ENCODE measurements at regions not wholly inside any gene's neighbourhood (a gene's known extent, or its start where the extent isn't known, plus 50 kb on each side); places are given as distances from the start of the nearest gene placed in this dataset.
"Not testable (repeated sequence)": the region's sequence is repeated elsewhere in the genome, so short reads cannot be mapped to it uniquely, and the experiment has no call there.

DNA sequence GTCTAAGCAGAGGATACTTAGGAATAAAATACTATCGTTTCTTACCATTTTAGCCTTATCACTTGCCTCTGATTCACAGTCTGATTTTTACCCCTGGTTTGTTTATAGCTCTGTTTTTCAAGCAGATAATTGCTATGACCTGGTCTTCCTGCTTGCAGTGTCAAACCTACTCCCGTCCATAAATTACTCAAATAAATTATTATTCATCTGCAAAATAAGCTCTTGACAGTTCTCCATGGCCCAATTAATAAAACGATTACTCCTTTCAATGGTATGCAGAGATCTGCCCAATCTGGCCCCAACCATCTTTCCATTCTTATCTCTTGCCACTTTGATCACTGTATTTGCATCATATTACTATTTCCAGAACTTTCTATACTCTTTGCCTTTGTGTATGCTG is 354.0 kb downstream of the CCDC85A start:
- Mint-ChIP-seq H3K27ac (no peak overlapping the region), H3K4me3 (no peak overlapping the region)

DNA sequence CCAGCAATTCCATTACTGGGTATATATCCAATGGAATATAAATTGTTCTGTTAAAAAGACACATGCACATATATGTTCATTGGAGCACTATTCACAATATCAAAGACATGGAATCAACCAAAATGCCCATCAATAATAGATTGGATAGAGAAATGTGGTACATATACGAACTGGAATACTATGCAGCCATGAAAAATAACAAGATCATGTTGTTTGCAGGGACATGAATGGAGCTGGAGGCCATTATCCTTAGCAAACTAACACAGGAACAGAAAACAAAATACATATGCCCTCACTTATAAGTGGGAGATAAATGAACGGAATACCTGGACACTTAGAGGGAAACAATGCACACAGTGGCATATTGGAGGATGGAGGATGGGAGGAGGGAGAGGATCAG is 355.8 kb downstream of the CCDC85A start:
- no peak for ATAC-seq (replicated peaks)
- H3K9me3 Mint-ChIP-seq, result peaks cover 5 to 10% of the 10 kb centered on the region in 2 donors
- no peaks in the 10 kb centered on the region for H3K36me3 Mint-ChIP-seq
- H3K27me3 Mint-ChIP-seq, result no peaks in the 10 kb centered on the region
- DNase-seq, result no peak
- H3K27ac Mint-ChIP-seq, result no peak overlapping the region
- no peaks in the 10 kb centered on the region for H3K4me1 Mint-ChIP-seq
- H3K4me3 Mint-ChIP-seq, result no peak overlapping the region

More for the DNA sequence above, 354.0 kb downstream of the CCDC85A start:
- Mint-ChIP-seq H3K9me3 (peaks cover 0 to 6% of the 10 kb centered on the region in 2 donors), H3K4me1 (no peaks in the 10 kb centered on the region), H3K36me3 (no peaks in the 10 kb centered on the region), H3K27me3 (no peaks in the 10 kb centered on the region)
- ATAC-seq (replicated peaks) (no peak), DNase-seq (no peak)

DNA sequence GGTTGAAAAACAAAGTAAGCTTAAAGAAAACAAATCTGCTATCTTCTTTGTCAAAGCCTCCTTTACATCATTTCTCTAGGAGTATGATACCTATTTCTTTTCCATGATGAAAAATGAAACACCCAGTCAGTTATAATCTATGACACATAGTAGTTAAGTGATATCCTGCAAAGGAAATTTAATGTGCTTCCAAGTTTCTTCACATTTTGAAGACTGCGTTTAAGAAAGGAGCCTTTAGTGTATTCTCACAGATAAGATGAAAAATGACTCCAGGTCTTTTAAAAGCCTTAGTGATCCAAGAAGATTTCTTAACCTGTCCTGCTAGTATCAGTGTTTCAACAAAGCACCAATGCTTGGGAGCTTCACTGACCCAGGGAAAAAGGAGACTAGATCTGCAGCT is 356.7 kb downstream of the CCDC85A start:
- Mint-ChIP-seq H3K9me3 (peaks cover 5 to 10% of the 10 kb centered on the region in 2 donors), H3K27me3 (no peaks in the 10 kb centered on the region), H3K4me1 (no peaks in the 10 kb centered on the region), H3K4me3 (no peak overlapping the region), H3K27ac (no peak overlapping the region), H3K36me3 (no peaks in the 10 kb centered on the region)
- no peak for DNase-seq
- ATAC-seq (replicated peaks), result no peak

DNA sequence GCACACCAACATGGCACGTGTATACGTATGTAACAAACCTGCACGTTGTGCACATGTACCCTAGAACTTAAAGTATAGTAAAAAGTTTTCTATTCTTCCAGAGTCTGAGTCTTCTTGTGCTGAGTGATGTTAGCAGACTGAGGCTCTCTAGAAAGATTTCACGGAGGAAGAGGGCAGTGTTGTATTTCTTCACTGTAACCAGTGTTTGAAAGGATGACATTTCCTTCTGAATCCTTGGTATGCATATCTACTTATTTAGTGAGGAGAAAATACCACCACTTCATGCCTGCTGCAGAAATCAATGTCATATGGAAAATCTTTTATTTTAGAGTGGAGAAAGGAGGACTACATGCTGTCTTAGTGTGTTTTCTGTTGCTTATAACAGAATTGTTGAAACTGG is 357.1 kb downstream of the CCDC85A start:
- Mint-ChIP-seq H3K27ac (no peak overlapping the region), H3K27me3 (no peaks in the 10 kb centered on the region), H3K4me3 (no peak overlapping the region), H3K9me3 (peaks cover 5 to 10% of the 10 kb centered on the region in 2 donors), H3K4me1 (no peaks in the 10 kb centered on the region), H3K36me3 (no peaks in the 10 kb centered on the region)
- ATAC-seq (replicated peaks), result no peak
- no peak for DNase-seq

DNA sequence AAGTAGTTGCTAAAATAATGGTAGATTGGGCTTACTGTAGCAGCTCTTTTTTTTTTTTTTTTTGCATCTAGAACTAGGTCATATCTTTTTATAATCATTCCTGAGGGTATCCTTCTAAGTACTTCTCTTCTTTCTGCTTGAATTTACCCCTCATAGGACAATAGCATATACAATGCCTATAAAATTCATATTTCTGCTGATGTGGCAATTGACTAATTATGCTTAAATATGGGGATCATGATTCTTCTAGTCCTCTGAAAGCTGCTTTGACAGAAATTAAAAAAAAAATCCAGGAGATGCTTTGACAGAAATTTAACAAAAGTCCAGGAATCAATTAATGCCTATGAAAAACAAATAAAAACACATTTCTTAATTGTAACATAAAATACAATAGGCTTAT is 358.4 kb downstream of the CCDC85A start:
- H3K9me3 Mint-ChIP-seq, result peaks cover 5 to 10% of the 10 kb centered on the region in 2 donors
- H3K36me3 Mint-ChIP-seq, result no peaks in the 10 kb centered on the region
- no peaks in the 10 kb centered on the region for H3K4me1 Mint-ChIP-seq
- no peak overlapping the region for H3K4me3 Mint-ChIP-seq
- DNase-seq, result no peak
- ATAC-seq (replicated peaks), result no peak
- H3K27ac Mint-ChIP-seq, result no peak overlapping the region
- H3K27me3 Mint-ChIP-seq, result no peaks in the 10 kb centered on the region

DNA sequence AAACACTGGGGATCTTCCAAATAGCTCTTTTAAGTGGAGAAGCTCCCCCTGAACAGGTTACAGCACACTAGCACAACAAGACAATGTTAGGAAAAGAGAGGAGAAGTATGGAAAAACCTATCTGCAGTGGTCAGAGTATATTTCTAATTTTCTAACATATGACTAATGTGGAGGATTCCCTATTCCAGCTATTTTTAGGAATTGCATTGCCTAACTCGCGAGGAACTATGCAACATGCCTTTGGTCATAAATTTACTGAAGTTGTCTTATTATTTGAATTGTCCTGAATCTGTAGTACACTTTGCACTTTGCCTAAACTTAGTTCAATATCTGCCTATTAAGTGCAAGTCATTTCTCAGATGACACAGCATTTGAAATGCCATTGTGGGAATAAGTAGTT is 381.4 kb downstream of the CCDC85A start:
- Mint-ChIP-seq H3K27ac (no peak overlapping the region), H3K27me3 (no peaks in the 10 kb centered on the region), H3K4me1 (no peaks in the 10 kb centered on the region), H3K36me3 (no peaks in the 10 kb centered on the region), H3K4me3 (no peak overlapping the region), H3K9me3 (no peaks in the 10 kb centered on the region)
- DNase-seq (no peak), ATAC-seq (replicated peaks) (no peak)

DNA sequence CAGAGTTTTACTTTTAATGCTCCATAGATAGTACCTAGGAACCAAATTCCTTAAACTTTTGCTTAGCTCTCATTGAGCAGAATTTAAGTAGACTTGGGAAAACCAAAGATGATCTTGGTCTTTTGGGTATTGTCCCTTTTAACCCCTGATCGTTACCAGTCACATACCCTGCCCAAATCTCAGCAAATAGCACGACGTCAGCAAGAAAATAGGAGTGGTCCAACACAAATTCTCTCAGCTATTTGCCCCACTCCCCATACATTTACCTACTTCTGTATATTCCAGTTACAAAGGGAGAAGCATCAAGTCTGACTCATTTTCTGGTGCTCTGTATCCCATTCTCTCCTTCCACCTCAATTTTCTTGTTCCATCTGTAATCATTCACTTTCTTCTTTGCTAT is 387.3 kb downstream of the CCDC85A start:
- H3K4me1 Mint-ChIP-seq, result no peaks in the 10 kb centered on the region
- no peaks in the 10 kb centered on the region for H3K36me3 Mint-ChIP-seq
- no peaks in the 10 kb centered on the region for H3K27me3 Mint-ChIP-seq
- no peak overlapping the region for H3K27ac Mint-ChIP-seq
- peaks cover 0 to 4% of the 10 kb centered on the region in 2 donors for H3K9me3 Mint-ChIP-seq
- H3K4me3 Mint-ChIP-seq, result no peak overlapping the region
- ATAC-seq (replicated peaks) (no peak), DNase-seq (no peak)

DNA sequence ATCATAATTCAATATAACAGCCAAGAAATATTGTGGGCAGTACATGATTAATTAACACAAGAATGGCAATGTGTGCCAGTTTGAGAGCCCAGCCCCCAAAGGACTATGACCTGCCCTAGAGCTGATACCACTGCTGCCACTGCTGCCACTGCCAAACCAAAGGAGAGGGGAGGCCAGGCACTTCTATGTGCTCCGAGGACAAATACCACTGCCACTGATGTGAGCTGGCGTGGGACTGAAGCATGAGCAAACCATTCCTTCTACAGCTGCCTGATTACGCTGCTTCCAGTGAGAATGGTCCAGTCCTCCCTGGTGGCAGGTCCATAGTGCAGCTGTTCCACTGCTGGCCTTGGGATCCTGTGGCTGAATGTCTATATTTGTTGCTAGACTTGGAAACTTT is 392.2 kb downstream of the CCDC85A start:
- ATAC-seq (replicated peaks) (no peak), DNase-seq (no peak)
- Mint-ChIP-seq H3K27me3 (no peaks in the 10 kb centered on the region), H3K4me3 (no peak overlapping the region), H3K27ac (no peak overlapping the region), H3K36me3 (no peaks in the 10 kb centered on the region), H3K4me1 (no peaks in the 10 kb centered on the region), H3K9me3 (peaks cover 5 to 15% of the 10 kb centered on the region in 2 donors)

DNA sequence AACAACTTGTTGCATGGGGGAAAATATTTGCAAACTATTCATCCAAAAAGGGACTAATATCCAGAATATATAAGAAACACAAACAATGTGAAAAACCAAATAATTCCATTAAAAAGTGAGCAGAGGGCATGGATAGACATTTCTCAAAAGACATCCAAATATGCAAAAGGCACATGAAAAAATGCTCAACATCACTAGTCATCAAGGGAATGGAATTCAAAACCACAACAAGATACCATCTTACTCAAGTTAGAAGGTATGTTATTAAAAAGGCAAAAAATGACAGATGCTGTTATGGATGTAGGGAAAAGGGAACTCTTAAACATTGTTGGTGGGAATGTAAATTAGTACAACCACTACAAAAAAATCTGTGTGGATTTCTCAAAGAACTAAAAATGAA is 396.5 kb downstream of the CCDC85A start:
- DNase-seq, result no peak
- Mint-ChIP-seq H3K27ac (no peak overlapping the region), H3K4me3 (no peak overlapping the region), H3K27me3 (no peaks in the 10 kb centered on the region), H3K4me1 (no peaks in the 10 kb centered on the region), H3K36me3 (no peaks in the 10 kb centered on the region), H3K9me3 (peaks cover 5 to 12% of the 10 kb centered on the region in 2 donors)
- ATAC-seq (replicated peaks), result no peak

DNA sequence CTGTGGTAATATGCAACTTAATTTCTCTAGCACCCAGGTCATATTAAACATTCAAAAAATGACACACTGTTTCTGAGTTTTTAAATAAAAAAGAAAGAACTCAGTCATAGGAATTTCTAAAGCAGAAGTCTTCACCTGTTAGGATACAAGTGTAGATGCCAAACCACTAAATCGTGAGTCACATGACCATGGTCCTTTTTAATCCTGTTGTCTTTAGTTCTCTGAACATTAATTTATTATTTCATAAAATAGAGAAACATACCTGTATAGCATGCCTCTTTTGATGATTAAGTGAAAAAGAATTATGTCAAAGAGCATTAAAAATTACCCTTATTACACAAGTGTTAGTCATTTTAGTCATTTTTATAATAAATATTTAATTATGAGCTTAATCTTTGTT is 398.8 kb downstream of the CCDC85A start:
- Mint-ChIP-seq H3K27me3 (no peaks in the 10 kb centered on the region), H3K9me3 (peaks cover 1 to 7% of the 10 kb centered on the region in 2 donors), H3K4me1 (no peaks in the 10 kb centered on the region), H3K4me3 (no peak overlapping the region), H3K36me3 (no peaks in the 10 kb centered on the region), H3K27ac (no peak overlapping the region)
- DNase-seq, result no peak
- ATAC-seq (replicated peaks), result no peak

DNA sequence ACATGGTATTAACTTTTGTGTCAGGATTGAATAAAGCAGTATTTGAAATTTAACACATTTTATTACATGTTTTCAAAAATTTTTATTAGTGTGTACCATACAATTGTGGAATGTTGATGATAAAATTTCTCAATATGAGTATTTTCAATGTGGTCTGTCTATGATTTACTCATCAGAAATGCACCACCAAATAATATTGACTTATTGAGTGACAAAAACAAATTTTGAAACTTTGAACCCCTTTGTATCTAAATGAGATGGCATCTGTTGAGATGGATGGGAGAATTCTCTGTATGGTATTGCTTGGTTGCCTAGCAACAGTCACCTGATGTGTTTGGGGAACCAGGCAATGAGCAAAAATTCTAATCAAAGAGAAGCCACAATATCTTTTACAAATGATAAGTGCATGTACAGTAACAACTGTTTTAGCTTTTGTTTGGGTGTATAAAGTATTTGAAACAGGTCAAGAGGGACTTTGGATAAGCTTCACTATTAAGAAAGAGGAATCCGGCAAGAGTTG is 400.1 kb downstream of the CCDC85A start:
- no peaks in the 10 kb centered on the region for H3K36me3 Mint-ChIP-seq
- DNase-seq (no peak), ATAC-seq (replicated peaks) (no peak)
- peaks cover 1 to 7% of the 10 kb centered on the region in 2 donors for H3K9me3 Mint-ChIP-seq
- no peak overlapping the region for H3K4me3 Mint-ChIP-seq
- H3K27me3 Mint-ChIP-seq, result no peaks in the 10 kb centered on the region
- H3K27ac Mint-ChIP-seq, result no peak overlapping the region
- H3K4me1 Mint-ChIP-seq, result no peaks in the 10 kb centered on the region

DNA sequence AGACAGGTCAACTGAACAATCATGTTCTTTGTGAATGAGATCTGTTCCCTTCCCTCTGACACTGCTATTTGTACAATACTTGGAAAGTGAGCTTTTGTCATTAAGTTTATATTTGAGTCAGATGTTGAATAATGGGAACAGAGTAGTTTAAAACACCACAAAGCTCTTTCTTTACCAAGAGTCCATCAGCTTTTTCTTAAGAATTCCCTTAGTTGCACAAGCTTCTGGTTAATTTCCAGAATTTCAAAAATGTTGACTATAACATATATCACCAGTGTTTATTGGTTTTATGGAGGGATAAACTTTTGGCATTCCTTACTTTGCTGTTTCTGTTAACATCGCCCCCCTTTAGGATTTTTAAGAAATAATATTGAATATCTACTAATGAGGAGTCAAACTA is 403.7 kb downstream of the CCDC85A start:
- Mint-ChIP-seq H3K4me1 (no peaks in the 10 kb centered on the region), H3K9me3 (no peaks in the 10 kb centered on the region), H3K36me3 (no peaks in the 10 kb centered on the region), H3K27ac (no peak overlapping the region), H3K27me3 (no peaks in the 10 kb centered on the region), H3K4me3 (no peak overlapping the region)
- ATAC-seq (replicated peaks), result no peak
- no peak for DNase-seq

DNA sequence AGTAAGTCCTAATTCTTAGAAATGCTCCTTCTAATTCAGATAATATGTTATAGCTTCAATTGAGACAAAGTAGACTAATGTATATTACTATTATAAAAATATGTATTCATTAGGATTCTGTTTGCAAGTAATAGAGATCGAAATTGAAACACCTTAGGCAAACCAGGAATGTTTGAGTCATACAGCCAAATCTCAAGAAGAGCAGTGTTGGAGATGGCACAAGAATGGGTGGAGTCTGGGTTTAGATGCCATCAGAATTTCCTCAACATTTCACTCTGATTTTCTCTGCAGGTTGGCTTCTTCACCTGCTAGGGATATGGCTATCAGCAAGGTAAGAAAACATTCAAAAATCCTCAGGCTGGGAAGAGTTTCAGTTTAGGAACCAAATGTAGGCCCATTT is 405.4 kb downstream of the CCDC85A start:
- ATAC-seq (replicated peaks) (no peak), DNase-seq (no peak)
- Mint-ChIP-seq H3K36me3 (no peaks in the 10 kb centered on the region), H3K4me3 (no peak overlapping the region), H3K27ac (no peak overlapping the region), H3K27me3 (no peaks in the 10 kb centered on the region), H3K9me3 (no peaks in the 10 kb centered on the region), H3K4me1 (no peaks in the 10 kb centered on the region)

DNA sequence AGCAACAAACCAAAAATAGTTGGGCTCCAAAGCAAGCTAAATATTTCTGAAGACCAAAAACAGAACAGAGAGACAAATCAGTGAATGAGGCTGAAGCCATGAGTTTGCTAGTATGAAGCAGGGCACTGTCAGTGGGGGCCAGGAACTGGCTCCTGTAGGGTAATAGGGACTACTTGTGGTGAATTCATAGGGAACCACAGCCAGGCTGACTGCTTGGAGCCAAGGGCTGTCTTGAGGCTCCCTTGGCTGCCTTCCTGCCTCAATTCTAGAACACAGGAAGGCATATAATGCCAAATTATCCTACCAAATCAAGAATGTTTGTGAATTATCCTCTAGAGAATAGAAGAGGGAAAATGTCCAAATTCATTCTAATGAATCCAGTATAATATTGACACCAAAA is 406.0 kb downstream of the CCDC85A start:
- H3K9me3 Mint-ChIP-seq, result peaks cover 3 to 4% of the 10 kb centered on the region in 2 donors
- H3K4me3 Mint-ChIP-seq, result no peak overlapping the region
- H3K4me1 Mint-ChIP-seq, result no peaks in the 10 kb centered on the region
- H3K27me3 Mint-ChIP-seq, result no peaks in the 10 kb centered on the region
- no peak overlapping the region for H3K27ac Mint-ChIP-seq
- no peak for DNase-seq
- no peak for ATAC-seq (replicated peaks)
- H3K36me3 Mint-ChIP-seq, result no peaks in the 10 kb centered on the region

DNA sequence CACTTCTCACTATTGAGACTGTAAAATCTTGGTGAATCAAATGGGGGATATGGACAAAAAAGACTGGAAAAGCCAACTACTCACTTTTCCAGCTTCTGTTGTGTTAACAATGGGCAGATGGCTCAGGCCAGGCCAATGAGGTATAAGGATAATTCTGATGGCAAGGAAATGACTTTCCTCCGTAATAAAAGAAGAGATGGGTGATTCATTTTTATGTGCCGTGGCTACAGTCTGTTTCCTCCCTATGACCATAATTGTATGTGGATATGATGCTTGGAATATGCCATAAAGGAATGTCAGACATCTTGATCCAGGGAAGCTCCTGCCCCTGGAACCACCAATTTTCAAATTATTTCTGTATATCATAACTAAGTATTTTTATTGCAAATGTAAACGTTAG is 406.8 kb downstream of the CCDC85A start:
- no peaks in the 10 kb centered on the region for H3K4me1 Mint-ChIP-seq
- DNase-seq, result no peak
- H3K27ac Mint-ChIP-seq, result no peak overlapping the region
- ATAC-seq (replicated peaks), result no peak
- no peaks in the 10 kb centered on the region for H3K36me3 Mint-ChIP-seq
- H3K4me3 Mint-ChIP-seq, result no peak overlapping the region
- H3K9me3 Mint-ChIP-seq, result peaks cover 3 to 4% of the 10 kb centered on the region in 2 donors
- no peaks in the 10 kb centered on the region for H3K27me3 Mint-ChIP-seq

DNA sequence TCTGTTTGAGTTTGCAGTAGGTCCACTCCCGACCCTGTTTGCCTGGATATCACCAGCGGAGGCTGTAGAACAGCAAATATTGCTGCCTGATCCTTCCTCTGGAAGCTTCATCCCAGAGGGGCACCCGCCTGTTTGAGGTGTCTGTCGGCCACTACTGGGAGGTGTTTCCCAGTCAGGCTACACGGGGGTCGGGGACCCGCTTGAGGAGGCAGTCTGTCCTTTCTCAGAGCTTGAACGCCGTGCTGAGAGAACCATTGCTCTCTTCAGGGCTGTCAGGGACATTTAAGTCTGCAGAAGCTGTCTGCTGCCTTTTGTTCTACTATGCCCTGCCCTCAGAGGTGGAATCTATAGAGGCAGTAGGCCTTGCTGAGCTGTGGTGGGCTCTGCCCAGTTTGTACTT is 422.3 kb downstream of the CCDC85A start:
- H3K27me3 Mint-ChIP-seq, DNase-seq: not testable (repeated sequence)

More for the DNA sequence above, 422.3 kb downstream of the CCDC85A start:
- peaks cover 8 to 15% of the 10 kb centered on the region in 2 donors for H3K9me3 Mint-ChIP-seq
- H3K4me1 Mint-ChIP-seq; H3K36me3 Mint-ChIP-seq; H3K4me3 Mint-ChIP-seq; ATAC-seq (replicated peaks); H3K27ac Mint-ChIP-seq: not testable (repeated sequence)

Measured in stimulated activated naive B cell treated with anti-CD40 and anti-IgM and Interleukin-4, amounts not matched to agents 10 μg/mL and 1 μg/mL and 100 μg/mL, for 72 hours (primary cell).